Kidney glomerular epithelial cell (primary cell): ENCODE measurements at regions not wholly inside any gene's neighbourhood (a gene's known extent, or its start where the extent isn't known, plus 50 kb on each side); places are given as distances from the start of the nearest gene placed in this dataset.

Experiments
- DNase-seq: peaks from one replicate; lab custom pipeline; 2025; lab: John Stamatoyannopoulos, UW

DNA sequence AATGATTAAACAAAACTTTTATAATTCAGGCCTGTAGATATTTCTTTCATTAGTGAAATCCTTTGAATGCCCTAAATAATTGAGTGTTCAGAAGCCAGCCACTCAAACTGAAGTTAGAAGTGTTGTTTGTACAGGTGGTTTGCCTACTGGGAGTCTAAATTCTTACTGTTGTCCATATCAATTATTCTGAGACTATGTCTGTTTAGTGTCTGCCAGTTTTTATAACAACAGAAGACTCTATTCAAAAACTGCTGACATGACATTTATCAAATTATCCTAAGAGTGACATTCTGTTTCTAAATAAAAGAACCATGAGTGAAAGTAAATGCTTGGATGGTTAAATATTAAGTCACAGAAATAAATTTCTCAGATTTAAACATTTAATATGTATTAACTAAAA is 375.1 kb downstream of the FAT4 start:
- DNase-seq, result no peak

DNA sequence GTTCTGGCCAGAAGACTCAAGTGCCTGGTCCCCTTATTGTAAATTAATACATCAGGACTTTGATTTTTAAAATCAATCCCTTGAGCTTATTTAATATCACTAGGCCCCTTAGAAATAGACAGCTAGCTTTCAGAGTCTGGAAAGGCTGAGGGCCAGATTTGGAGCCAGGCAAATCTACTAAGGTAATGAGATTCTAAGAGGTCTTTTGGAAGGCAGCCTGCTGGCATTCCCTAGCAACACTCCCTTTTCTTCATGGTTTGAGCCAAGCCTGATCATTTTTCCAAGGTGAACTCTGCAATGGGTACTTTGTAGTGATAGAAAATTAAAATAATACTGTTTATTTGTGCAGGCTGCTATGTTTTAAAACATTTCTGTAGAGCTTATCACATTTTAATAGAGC is 378.5 kb downstream of the FAT4 start:
- no peak for DNase-seq

DNA sequence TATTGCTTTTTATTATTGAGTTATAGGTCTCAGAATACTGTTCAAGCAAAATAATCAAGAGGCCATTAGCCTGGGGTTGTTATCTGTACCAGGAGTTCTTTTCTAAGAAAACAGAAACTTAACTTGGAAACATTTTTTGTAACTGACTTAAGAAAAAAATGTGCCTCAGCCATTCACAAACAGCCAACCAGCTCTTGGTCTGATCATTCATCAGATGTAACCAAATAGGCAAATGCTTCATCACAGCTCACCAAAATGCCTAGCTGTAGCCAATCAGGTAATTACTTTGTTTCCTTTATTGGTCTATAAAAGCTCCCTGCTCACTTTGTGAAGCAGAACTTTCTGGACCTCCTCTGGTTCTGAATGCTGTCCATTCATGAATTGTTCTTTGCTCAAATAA is 387.7 kb downstream of the FAT4 start:
- no peak for DNase-seq

DNA sequence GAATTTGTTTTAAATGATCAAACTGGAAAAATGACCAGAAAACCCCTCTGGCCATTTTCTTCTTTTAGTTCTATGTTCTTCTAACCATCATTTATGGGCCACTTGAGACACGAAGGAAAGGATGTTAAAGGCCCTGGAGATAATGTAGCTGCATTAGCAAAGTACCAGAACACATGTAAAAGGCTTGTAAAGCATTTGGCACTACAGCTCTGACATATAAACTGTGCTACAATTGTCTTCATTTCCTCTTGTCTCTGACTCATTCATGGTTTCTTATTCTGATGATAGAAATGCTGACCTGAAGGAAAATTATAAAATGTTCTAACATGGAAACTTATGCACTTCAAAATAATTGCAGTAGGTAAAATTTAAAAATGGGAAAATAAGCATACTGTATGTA is 388.7 kb downstream of the FAT4 start:
- peak; percentile 11 for DNase-seq

DNA sequence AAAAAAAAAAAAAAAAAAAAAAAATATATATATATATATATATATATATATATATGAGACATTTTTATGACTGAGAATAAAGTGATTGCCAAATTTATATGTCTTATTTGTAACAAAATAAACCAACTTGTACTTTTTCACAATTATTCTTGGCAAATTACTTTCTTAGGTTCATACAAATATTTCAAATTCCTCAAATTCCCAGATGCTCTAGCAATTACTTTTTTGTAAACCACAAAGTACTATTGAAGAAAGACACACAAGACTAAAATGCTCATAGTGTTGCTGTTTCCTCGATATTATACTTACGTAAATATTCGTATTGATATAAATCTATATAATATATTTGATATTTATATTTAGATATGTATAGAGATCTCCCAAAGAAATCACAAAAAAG is 390.0 kb downstream of the FAT4 start:
- DNase-seq, result peak; percentile 51

DNA sequence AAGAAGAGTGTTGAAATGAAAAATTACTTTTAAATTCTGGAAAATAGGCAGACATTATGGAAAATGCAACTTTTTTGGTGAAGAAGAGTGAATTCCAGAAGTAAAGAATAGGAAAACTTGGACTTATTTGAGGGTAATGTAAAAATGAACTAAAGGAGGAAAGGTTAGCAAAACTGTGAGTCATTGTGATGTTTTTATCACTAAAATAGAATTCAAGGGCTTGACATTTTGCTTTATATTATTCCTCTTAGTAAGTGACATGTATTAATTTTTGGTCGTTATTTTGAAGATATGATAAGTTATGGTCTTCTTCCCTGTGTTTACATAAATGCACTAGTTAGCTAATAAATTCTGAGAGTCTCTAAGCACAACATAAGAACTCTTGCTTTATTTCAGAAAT is 390.9 kb downstream of the FAT4 start:
- no peak for DNase-seq

DNA sequence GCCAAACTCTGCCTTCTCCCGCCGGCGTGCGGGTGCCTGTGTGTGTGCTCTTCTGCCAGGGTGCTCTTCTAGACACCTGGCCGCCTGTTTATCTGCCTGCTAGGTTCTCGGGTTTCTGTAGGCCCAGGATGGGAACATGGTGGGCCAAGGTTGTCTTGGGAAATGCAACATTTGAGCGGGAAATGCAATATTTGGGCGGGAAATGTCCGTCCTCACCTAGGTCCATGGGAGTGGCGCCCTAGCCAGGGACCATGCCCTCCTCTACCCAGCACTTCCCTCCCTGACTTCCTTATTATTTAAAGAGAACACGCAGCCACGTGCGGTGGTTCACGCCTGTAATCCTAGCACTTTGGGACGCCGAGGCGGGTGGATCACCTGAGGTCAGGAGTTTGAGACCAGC is 392.6 kb downstream of the FAT4 start:
- DNase-seq, result no peak

DNA sequence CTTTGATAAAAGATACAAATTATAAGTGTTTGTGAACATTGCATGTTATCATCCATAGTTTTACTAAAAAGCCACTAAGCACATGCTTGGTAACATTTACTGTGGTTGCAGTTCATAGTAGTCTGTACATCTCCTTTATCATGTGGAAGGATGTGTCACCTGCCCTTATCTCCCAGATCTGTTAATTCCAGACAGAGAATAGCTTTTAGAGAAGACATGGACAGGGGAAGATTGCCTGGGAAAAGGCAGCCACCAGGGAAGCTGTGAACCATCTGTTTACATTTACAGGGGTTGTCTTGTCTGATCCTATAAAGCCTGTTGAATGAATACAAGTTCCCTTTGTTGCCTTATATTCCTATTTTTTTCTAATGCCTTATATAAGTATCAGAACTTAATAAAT is 396.0 kb downstream of the FAT4 start:
- no peak for DNase-seq

DNA sequence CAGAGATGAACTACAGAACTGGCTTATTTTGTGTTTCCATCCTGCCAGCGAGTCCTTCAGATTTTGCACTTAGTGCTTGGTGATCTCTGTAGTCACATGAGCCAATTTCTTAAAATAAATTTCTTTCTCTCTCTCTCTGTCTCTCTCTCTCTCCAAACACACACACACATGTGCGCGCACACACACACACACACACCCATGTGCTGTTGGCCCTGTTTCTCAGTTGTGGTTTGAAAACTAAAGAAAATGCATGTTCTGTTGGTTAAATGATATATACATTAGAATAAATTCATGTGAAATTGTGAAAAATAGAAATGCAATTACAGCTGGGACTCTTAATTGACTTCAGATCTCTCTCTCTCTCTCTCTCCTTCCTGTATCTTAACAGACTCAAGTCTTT is 399.3 kb downstream of the FAT4 start:
- DNase-seq, result no peak

DNA sequence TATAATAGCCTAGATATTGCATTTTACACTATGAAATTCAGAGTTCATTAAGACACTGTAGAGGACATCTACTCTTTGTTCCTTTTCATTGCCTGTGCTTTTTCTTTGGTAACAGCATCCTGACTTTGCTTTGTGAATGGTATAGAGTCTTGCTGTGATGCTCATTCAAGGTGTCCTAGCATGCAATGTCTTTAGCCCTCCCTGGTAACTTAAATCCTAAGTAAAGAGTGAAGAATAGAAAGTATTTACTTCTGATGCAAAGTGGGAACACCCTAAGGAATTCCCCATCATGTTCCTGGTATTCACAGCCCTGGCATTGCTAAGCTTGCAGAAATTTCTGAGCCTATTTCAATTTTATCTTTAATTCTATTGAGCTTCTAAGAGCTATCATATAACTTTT is 400.1 kb downstream of the FAT4 start:
- DNase-seq, result no peak

DNA sequence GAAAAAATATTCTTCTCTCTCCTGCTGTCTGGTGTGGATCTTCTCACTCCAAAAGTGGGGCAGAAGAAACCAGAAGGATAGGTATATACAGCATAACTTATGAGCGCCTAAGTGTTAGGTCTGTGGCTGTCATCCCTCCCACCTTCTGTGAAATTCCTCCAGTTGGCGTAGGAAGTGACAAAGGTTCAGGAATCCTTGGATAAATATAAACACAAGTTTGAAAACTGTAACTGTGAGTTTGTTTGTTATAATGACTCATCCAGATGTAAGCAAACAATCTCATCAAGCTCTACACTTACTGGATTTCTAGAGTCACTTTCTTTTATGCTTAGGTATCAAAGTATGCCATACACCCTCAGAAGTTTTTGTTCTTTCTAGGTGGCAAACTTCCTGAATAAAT is 405.2 kb downstream of the FAT4 start:
- peak; percentile 59 for DNase-seq

DNA sequence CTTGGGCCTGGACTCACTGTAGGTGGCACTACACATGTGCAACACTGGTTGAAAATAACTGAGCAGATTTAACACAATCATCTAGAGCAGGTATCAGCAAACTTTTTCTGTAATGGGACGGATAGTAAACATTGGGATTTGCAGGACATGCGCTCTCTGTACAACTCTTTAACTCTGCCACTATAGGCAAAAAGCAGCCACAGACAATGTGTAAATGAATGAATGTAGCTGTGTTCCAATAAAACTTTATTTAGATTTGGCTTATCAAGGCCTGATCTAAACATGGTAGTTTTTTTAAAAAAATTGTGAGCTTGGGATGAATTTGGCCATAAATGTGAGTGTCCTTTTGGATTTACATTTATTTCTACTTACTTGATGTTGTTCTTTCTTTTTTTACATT is 407.3 kb downstream of the FAT4 start:
- no peak for DNase-seq

DNA sequence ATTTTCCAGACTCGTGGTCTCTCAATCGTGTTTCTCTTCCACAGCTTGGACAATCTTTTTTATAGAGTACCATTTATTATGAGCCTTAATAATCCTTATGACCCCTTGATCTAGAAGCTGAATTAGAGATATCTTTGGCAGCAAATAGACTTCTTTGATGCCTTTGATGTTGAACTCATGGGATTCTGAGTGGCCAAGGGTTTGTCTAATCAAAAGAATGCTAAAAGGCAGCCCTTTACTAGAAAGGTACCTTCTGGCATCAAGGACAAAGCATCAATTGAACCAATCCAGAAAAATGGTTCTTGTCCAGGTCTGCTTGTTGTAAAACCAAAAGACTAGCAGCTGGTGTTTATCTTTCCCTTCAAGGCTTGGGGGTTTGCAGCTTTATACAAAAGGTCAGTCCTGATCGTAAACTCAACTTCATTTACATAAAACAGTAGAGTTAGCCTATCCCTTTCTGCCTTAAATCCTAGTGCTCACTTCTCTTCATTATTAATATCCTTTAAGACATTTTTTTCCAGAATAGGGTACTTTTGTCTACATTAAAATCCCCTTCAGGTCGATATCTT is 411.3 kb downstream of the FAT4 start:
- no peak for DNase-seq

DNA sequence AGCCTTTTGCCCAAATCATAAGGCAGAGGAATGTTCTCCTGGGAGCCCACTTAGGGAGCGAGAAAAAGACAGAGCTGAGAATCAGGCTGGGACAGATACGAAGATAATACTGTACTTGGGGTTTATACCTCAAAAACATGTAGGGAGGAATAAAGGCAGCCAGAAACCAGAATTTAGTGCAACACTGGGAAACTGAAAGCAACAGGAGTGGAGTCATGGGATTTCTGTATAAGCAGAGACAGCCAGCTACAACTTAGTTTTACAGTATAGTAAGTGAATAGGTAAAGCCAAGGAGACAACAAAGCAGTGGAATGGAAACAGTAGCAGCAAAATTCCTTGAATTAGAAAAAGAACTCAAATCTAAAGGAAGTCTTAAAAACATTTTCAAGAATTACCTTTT is 413.2 kb downstream of the FAT4 start:
- no peak for DNase-seq

DNA sequence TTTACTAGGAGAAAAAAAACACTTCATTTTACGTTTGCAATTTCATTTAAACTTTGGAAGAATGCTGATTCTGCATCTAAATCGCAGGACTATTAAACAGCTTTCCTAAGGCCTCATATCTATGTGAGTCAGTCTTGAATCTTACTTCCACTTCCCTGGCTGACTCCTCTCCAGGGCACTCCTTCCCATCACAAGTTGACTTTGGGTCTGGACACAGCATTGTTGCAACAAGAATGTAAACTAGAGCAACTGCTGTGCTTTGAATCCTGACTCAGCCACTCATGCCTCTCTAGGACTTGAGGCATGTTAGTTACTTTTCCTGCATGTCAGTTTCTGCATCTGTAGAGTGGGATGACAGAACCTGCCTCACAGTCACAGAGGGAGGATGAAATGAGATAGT is 413.8 kb downstream of the FAT4 start:
- peak; percentile 88 for DNase-seq

DNA sequence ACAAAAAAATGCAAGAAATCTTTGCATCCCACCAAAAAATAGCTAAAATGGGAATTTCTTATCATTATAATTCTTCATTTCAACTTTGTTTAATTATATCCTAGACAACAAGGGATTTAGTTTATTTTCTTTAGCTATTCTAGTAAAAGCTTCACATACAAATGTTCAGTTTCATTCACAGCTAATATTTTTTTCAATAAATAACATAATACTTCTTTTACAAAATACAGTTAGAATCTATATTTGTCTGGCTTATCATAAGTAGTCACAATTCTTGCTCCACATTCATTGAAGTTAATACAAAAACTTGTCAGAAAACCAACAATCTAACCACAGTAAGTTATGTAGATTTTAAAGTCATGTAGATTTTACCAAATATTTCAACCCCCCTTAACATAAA is 414.4 kb downstream of the FAT4 start:
- DNase-seq, result no peak

DNA sequence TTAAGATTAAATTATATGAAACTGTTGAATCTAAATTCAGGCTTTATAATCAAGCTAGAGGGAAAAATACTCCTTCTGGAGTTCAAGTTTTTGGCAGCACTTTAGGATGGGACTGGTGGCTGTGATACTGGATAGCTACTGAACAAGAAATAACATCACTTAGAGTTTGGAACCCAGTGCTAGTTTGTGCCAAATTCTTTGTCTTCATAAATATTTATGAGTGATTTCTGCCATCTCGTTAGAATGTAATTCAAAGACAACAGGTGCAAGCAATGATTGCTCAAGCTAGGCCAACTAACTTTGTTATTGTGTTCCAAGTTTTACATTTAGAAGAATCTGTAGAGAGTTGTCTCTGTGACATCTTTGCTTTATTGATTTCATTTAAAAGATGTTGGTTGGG is 417.9 kb downstream of the FAT4 start:
- no peak for DNase-seq

DNA sequence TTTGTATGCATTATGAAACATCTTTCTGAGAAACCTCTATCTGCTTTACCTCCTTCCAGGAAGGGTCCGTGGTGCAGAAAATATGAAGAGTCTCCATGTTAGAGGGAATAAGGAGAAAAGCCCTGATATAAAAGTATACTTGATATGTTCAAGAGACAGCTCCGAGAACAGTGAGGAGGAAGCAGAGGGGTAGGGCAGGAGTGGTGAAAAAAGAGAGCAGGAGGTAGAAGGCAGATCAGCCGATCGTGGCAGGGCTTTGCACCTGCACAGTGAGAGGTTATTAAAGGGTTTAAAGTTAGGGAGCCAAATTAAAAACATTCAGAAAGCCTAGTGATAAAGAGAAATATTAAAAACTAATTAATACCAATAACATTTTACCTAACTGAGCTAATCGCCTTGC is 419.7 kb downstream of the FAT4 start:
- DNase-seq, result peak; percentile 35

DNA sequence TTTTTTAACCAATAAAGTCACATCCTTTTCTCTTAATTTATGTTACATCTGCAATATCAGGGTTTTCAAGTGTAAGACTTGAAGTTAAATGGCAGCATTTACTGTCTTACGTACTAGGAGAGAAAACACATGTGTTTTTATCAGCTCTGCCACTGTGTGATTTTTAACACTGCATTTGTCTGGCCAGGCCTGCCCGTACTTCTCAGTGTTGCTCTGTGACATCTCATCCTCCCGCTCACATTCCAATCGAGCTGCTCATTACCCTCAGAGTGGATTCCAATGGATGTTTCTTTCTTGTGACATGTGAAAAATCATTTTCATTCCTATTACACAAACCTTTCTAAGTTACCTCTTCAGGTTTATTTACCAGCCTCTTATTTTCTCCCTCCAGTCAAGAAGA is 420.3 kb downstream of the FAT4 start:
- peak; percentile 99 for DNase-seq

DNA sequence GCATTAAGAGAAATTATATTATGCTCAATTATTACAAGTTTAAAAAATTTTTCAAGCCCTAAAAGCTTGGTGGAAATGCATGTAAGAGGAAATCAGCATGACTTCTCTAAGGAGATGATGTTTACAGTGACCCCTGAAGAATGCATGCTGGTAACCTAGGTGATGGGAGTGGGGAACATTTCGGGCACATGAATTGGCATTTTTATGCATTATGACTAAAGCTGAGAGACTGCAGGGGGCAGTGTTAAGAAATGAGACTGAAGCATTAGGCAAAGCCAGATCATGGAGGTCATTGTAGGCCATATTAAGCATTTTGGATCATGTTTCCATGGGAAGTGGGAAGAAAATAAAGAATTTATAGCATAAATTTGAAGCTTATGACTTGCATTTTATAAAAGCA is 421.3 kb downstream of the FAT4 start:
- DNase-seq, result peak; percentile 59

DNA sequence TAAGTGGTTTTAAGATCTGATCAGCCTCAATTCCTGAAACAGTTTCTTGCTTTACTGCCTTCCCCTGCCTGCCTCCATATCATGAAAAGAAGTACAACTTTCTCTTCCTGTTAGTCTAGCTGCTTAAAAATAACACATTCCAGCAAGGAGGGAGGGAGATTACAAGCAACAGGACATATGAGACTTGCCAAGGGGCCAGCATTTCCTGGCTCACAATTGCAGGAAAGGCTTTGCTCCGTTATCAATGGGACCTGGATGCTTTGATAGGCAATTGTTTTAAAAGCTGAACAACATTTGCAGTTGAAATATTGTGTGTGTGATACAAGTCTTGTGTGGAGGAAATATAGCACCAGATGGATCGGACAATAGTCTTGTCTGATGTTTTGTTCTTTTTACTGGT is 425.0 kb downstream of the FAT4 start:
- DNase-seq, result no peak

DNA sequence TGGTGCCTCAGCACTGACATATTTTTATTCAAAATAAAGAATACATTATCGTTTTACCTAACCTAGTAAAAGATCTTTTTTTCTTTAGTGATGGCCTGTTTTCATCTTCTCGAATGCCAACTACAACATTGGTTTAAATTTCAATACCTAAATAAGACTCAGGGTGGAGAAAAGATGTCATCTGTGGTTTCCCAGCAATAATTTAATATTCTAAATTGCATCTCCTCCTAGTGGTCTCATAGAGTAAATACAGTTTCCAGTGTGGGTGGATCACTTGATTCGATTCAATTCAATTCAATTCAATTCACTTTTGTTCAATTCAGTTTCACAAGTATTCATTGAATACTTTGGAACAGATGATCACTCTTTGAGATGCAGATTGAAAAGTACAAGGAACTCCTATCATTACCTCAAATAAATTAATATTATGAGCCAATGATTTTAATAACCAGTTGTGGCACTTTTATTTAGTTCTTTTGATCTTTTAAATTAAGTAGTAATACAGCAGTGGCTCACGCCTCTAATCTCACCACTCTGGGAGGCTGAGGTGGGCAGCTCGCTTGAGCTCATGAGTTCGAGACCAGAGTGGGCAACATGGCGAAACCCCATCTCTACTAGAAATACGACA is 427.2 kb downstream of the FAT4 start:
- DNase-seq, result peak; percentile 65

DNA sequence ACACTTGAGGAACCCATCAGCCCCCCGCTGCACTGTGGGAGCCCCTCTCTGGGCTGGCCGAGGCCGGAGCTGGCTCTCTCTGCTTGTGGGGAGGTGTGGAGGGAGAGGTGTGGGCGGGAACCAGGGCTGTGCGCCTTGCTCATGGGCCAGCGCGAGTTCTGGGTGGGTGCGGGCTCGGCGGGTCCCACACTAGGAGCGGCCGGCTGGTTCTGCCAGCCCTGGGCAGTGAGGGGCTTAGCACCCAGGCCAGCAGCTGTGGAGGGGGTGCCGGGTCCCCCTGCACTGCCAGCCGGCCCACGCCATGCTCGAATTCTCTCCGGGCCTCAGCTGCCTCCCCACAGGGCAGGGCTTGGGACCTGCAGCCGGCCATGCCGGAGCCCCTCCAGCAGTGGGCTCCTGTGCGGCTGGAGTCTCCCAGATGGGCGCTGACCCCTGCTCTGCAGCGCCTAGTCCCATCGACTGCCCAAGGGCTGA is 430.2 kb downstream of the FAT4 start:
- DNase-seq, result no peak

DNA sequence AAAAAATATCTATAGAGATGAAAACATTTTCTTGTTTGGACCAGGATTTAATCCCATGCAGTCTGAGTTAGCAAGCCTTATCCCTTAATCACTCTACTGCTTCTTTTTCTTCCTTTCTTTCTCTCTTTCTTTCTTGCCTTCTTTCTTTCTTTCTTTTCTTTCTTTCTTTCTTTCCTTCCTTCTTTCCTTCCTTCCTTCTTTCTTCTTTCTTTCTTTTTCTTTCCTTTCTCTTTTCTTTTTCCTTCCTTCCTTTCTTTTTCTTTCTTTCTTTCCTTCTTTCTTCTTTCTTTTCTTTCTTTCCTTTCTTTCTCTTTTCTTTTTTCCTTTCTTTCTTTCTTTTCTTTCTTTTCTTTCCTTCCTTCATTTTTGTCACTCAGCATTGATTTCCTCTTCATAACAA is 434.6 kb downstream of the FAT4 start:
- no peak for DNase-seq
